NCI-H774 (cell line): ENCODE measurements at regions not wholly inside any gene's neighbourhood (a gene's known extent, or its start where the extent isn't known, plus 50 kb on each side); places are given as distances from the start of the nearest gene placed in this dataset.

ENCODE experiments used
- DNase-seq: peaks from one replicate; lab custom pipeline; 2025; lab: John Stamatoyannopoulos, UW

GRCh38 chr20:58565461-58566175 lies 50.4 kb upstream of the APCDD1L start:
- DNase-seq: no peak
